CD4-positive, alpha-beta T cell treated with Interleukin-4 for 1 hour (primary cell): ENCODE measurements at regions not wholly inside any gene's neighbourhood (a gene's known extent, or its start where the extent isn't known, plus 50 kb on each side); places are given as distances from the start of the nearest gene placed in this dataset.

Experiments used
- DNase-seq, 2 donors: peaks; one replicate each; pipeline ENCODE4 v3.0.0-alpha.2; 2020 to 2022

- DNase-seq: no peak
Observed at GRCh38 chr6:91669871-91670268, 1083.0 kb upstream of the MAP3K7 start.

GRCh38 chr6:91669154-91669870 lies 1082.4 kb upstream of the MAP3K7 start:
- no peak for DNase-seq

GRCh38 chr6:91667596-91667995 lies 1080.7 kb upstream of the MAP3K7 start:
- DNase-seq: no peak

- no peak for DNase-seq
Observed at GRCh38 chr6:91664327-91664959, 1077.6 kb upstream of the MAP3K7 start.

GRCh38 chr6:91660893-91661292 lies 1074.0 kb upstream of the MAP3K7 start:
- no peak for DNase-seq

- DNase-seq: no peak
Observed at GRCh38 chr6:91659891-91660290, 1073.0 kb upstream of the MAP3K7 start.

- DNase-seq: no peak
Observed at GRCh38 chr6:91654793-91655192, 1067.9 kb upstream of the MAP3K7 start.

GRCh38 chr6:91654357-91654756 lies 1067.5 kb upstream of the MAP3K7 start:
- DNase-seq: no peak

GRCh38 chr6:91653895-91654294 lies 1067.0 kb upstream of the MAP3K7 start:
- no peak for DNase-seq

- DNase-seq: no peak
Observed at GRCh38 chr6:91653076-91653723, 1066.3 kb upstream of the MAP3K7 start.

GRCh38 chr6:91646649-91647048 lies 1059.8 kb upstream of the MAP3K7 start:
- no peak for DNase-seq

GRCh38 chr6:91645811-91646210 lies 1058.9 kb upstream of the MAP3K7 start:
- DNase-seq: no peak

GRCh38 chr6:91637217-91637616 lies 1050.3 kb upstream of the MAP3K7 start:
- DNase-seq: no peak

GRCh38 chr6:91634791-91635190 lies 1047.9 kb upstream of the MAP3K7 start:
- DNase-seq: no peak

- no peak for DNase-seq
Observed at GRCh38 chr6:91633374-91634111, 1046.7 kb upstream of the MAP3K7 start.

GRCh38 chr6:91632308-91632707 lies 1045.4 kb upstream of the MAP3K7 start:
- DNase-seq: no peak

- DNase-seq: no peak
Observed at GRCh38 chr6:91631227-91631626, 1044.4 kb upstream of the MAP3K7 start.

GRCh38 chr6:91626911-91627310 lies 1040.0 kb upstream of the MAP3K7 start:
- no peak for DNase-seq

GRCh38 chr6:91613481-91613880 lies 1026.6 kb upstream of the MAP3K7 start:
- no peak for DNase-seq

- DNase-seq: no peak
Observed at GRCh38 chr6:91611190-91611589, 1024.3 kb upstream of the MAP3K7 start.

- DNase-seq: no peak
Observed at GRCh38 chr6:91608428-91608827, 1021.6 kb upstream of the MAP3K7 start.

- DNase-seq: no peak
Observed at GRCh38 chr6:91606148-91606901, 1019.5 kb upstream of the MAP3K7 start.

GRCh38 chr6:91600561-91600960 lies 1013.7 kb upstream of the MAP3K7 start:
- no peak for DNase-seq
